ENCODE measurements at regions not wholly inside any gene's neighbourhood (a gene's known extent, or its start where the extent isn't known, plus 50 kb on each side); places are given as distances from the start of the nearest gene placed in this dataset.

DNA sequence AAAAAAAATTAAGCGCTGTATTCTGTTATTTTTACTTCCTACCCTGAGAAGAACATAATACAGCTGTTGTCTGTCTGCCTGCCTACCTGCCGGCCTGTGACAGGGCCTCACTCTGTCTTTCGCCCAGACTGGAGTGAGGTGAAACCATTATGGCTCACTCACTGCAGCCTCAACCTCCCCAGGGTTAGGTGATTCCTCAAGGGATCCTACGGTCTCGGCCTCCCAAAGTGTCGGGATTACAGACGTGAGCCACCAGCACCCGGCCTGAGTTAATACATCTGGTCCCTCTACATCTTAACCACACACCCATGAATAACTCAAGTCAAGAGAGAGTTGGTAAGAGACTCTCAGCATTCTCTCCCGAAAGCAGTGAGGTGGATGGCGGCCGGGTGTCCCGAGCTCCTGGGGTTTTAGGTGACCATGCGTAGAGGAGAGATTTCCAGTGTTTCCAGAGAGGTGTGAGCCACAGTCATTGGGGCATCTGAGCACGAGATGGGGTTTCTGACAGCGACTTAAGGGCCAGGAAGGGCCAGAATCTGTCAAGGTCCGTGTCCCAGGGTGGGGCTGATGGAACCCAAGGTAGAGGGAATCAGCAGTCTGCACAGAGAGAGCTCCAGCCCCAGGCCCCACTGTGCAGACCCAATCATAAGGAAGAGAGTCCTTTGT, 1954.4 kb upstream of the DEFB115 start:
- TF ChIP-seq, protein P1, sequence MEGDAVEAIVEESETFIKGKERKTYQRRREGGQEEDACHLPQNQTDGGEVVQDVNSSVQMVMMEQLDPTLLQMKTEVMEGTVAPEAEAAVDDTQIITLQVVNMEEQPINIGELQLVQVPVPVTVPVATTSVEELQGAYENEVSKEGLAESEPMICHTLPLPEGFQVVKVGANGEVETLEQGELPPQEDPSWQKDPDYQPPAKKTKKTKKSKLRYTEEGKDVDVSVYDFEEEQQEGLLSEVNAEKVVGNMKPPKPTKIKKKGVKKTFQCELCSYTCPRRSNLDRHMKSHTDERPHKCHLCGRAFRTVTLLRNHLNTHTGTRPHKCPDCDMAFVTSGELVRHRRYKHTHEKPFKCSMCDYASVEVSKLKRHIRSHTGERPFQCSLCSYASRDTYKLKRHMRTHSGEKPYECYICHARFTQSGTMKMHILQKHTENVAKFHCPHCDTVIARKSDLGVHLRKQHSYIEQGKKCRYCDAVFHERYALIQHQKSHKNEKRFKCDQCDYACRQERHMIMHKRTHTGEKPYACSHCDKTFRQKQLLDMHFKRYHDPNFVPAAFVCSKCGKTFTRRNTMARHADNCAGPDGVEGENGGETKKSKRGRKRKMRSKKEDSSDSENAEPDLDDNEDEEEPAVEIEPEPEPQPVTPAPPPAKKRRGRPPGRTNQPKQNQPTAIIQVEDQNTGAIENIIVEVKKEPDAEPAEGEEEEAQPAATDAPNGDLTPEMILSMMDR (IDR thresholded peaks at IDR 0.05), result no peak
- no peak for TF ChIP-seq POLR2A (IDR thresholded peaks at IDR 0.05)

Measured in uterus (tissue), 2 donors.